IMR-90 (cell line): ENCODE measurements at regions not wholly inside any gene's neighbourhood (a gene's known extent, or its start where the extent isn't known, plus 50 kb on each side); places are given as distances from the start of the nearest gene placed in this dataset.

Experiments
- ATAC-seq: fragments of 200-7000 bp; cut with Tn5 transposase; 2 replicates; pipeline ENCODE4 v1.9.1; 2020; ENCODE audit warnings: low read depth, mild to moderate bottlenecking, moderate library complexity
- BruUV-seq: library from RNA; stranded (reverse); fragments of 400-500 nt; replicated peaks from 2 replicates; lab custom pipeline; 2021; lab: Mats Ljungman, UMichigan
- CTCF ChIA-PET: fragments of 300-600 bp; formaldehyde crosslinking; extraction: SDS; loops from one replicate; lab custom pipeline; 2021; ENCODE audit warnings: antibody characterized with exemption; lab: Yijun Ruan, JAX
- POLR2A ChIA-PET: fragments of 300-600 bp; sonication (Branson Sonifier 250); formaldehyde crosslinking; loops from one replicate; lab custom pipeline; 2022; ENCODE audit warnings: antibody characterized with exemption; ENCODE audit not compliant: unreplicated experiment; lab: Charles Lee
- DNase-seq: peaks from one replicate; pipeline ENCODE4 v3.0.0; 2013
- H2AFZ ChIP-seq: replicated peaks from 2 replicates; pipeline ENCODE3; 2013; ENCODE audit warnings: low read length, mild to moderate bottlenecking; ENCODE audit not compliant: poor library complexity
- H2AK5ac ChIP-seq: 2 replicates; pipeline ENCODE4 v1.6.1; 2013; ENCODE audit warnings: low read depth, low read length, inconsistent platforms
- H2AK9ac ChIP-seq: replicated peaks from 2 replicates; pipeline ENCODE3; 2013; ENCODE audit warnings: mild to moderate bottlenecking, low read depth, low read length, moderate library complexity; ENCODE audit not compliant: poor library complexity
- H2BK120ac ChIP-seq: 2 replicates; pipeline ENCODE4 v1.6.1; 2013; ENCODE audit warnings: low read depth, low read length, inconsistent platforms
- H2BK15ac ChIP-seq: 3 replicates; pipeline ENCODE4 v1.6.1; 2013; ENCODE audit warnings: low read depth, low read length, inconsistent platforms
- H2BK20ac ChIP-seq: 2 replicates; pipeline ENCODE4 v1.6.1; 2013; ENCODE audit warnings: low read depth, mild to moderate bottlenecking, inconsistent platforms, low read length, moderate library complexity
- H2BK5ac ChIP-seq: 2 replicates; pipeline ENCODE4 v1.6.1; 2013; ENCODE audit warnings: mild to moderate bottlenecking, low read depth, low read length, inconsistent platforms; ENCODE audit not compliant: poor library complexity, severe bottlenecking
- H3K14ac ChIP-seq: replicated peaks from 2 replicates; pipeline ENCODE4 v1.6.1; 2013; ENCODE audit warnings: low read depth, low read length, inconsistent platforms
- H3K18ac ChIP-seq: 2 replicates; pipeline ENCODE4 v1.6.1; 2013; ENCODE audit warnings: low read depth, low read length, control low read depth
- H3K23ac ChIP-seq: 2 replicates; pipeline ENCODE4 v1.6.1; 2013; ENCODE audit warnings: low read depth, low read length, inconsistent platforms
- H3K27ac ChIP-seq: 2 replicates; pipeline ENCODE4 v1.5.1; 2013; ENCODE audit warnings: mild to moderate bottlenecking, control low read depth, low read length; ENCODE audit not compliant: insufficient read depth
- H3K27me3 ChIP-seq: 2 replicates; pipeline ENCODE4 v1.6.1; 2013; ENCODE audit warnings: low read length; ENCODE audit not compliant: control insufficient read depth, insufficient read depth
- H3K36me3 ChIP-seq: 2 replicates; pipeline ENCODE4 v1.6.1; 2013; ENCODE audit warnings: low read length, mixed read lengths; ENCODE audit not compliant: control insufficient read depth, insufficient read depth
- H3K4ac ChIP-seq: 2 replicates; pipeline ENCODE4 v1.6.1; 2013; ENCODE audit warnings: low read depth, low read length, inconsistent platforms
- H3K4me1 ChIP-seq: 2 replicates; pipeline ENCODE4 v1.6.1; 2013; ENCODE audit warnings: low read length, mixed read lengths; ENCODE audit not compliant: control insufficient read depth, insufficient read depth
- H3K4me2 ChIP-seq: 2 replicates; pipeline ENCODE4 v1.6.1; 2013; ENCODE audit warnings: low read depth, mild to moderate bottlenecking, control low read depth, low read length, moderate library complexity
- H3K4me3 ChIP-seq: 2 replicates; pipeline ENCODE4 v1.5.1; 2013; ENCODE audit warnings: low read depth, mild to moderate bottlenecking, control low read depth, low read length, moderate library complexity; ENCODE audit not compliant: insufficient read depth
- H3K56ac ChIP-seq: 2 replicates; pipeline ENCODE4 v1.6.1; 2013; ENCODE audit warnings: low read length, inconsistent platforms; ENCODE audit not compliant: insufficient read depth; ENCODE audit errors: extremely low read depth
- H3K79me1 ChIP-seq, 2 experiments: 2 replicates each; pipeline ENCODE4 v1.6.1; 2013; ENCODE audit warnings: low read length in 2 of 2, inconsistent platforms in 1 of 2, low read depth in 1 of 2
- H3K9ac ChIP-seq: 2 replicates; pipeline ENCODE4 v1.6.1; 2013; ENCODE audit warnings: low read depth, low read length, control low read depth
- H3K9me1 ChIP-seq: 2 replicates; pipeline ENCODE4 v1.6.1; 2013; ENCODE audit warnings: low read length, inconsistent platforms; ENCODE audit not compliant: insufficient read depth
- H3K9me3 ChIP-seq: 2 replicates; pipeline ENCODE4 v1.6.1; 2013; ENCODE audit warnings: low read length; ENCODE audit not compliant: control insufficient read depth, insufficient read depth
- H4K20me1 ChIP-seq: 2 replicates; pipeline ENCODE4 v1.6.1; 2013; ENCODE audit warnings: low read length, inconsistent platforms; ENCODE audit not compliant: insufficient read depth
- H4K5ac ChIP-seq: 2 replicates; pipeline ENCODE4 v1.6.1; 2013; ENCODE audit warnings: mild to moderate bottlenecking, low read depth, low read length, control low read depth
- H4K8ac ChIP-seq, 2 experiments: 2 replicates each; pipeline ENCODE4 v1.6.1; 2013; ENCODE audit warnings: low read depth in 2 of 2, low read length in 2 of 2, control low read depth in 1 of 2, inconsistent platforms in 1 of 2
- H4K91ac ChIP-seq: 2 replicates; pipeline ENCODE4 v1.6.1; 2013; ENCODE audit warnings: low read depth, low read length, inconsistent platforms; ENCODE audit not compliant: insufficient read depth
- BHLHE40 ChIP-seq: fragments of 150-350 bp; IDR thresholded peaks from 2 replicates; pipeline ENCODE4 v1.6.1; 2016; ENCODE audit warnings: mild to moderate bottlenecking, low read depth, low read length
- POLR2A ChIP-seq: IDR thresholded peaks from 2 replicates; pipeline ENCODE4 v1.6.1; 2012; ENCODE audit warnings: mild to moderate bottlenecking, low read depth, low read length
- RFX5 ChIP-seq: IDR thresholded peaks from 2 replicates; pipeline ENCODE4 v1.8.0; 2012; ENCODE audit warnings: low read depth, mild to moderate bottlenecking, low read length, moderate library complexity
- WGBS, 2 experiments: methylation state at CpG; one replicate each; pipeline versions ENCODE4 v1.1.5 to v1.1.7; 2013; ENCODE audit warnings: missing lambda C conversion rate in 2 of 2; ENCODE audit not compliant: insufficient read length in 1 of 2; ENCODE audit errors: extremely low coverage in 2 of 2; 5-methylcytosine and 5-hydroxymethylcytosine counted together
- dilution Hi-C: fragments of 300-500 bp; cut with HindIII; formaldehyde crosslinking; loops from one replicate; pipeline ENCODE4 v1.14.3; 2018; ENCODE audit warnings: low sequenced_read_pairs; ENCODE audit not compliant: unreplicated experiment
- in situ Hi-C: fragments of 300-500 bp; cut with MboI; formaldehyde crosslinking; loops from 3 replicates; pipeline ENCODE4 v1.14.3; 2019; ENCODE audit warnings: low sequenced_read_pairs, inconsistent platforms, mixed read lengths
- intact Hi-C: fragments of 100-400 bp; cut with micrococcal nuclease; formaldehyde crosslinking; loops from 2 replicates; pipeline ENCODE4 v1.10.0; 2022
- TF ChIP-seq, protein P1 (sequence below): fragments of 150-350 bp; IDR thresholded peaks from 2 replicates; pipeline ENCODE4 v1.6.1; 2017; ENCODE audit warnings: mild to moderate bottlenecking, antibody characterized with exemption, low read length, low read depth
- TF ChIP-seq, protein P2 (sequence below): conservative IDR thresholded peaks from 2 replicates; pipeline ENCODE4 v1.5.1; 2012; ENCODE audit warnings: mild to moderate bottlenecking, low read depth, low read length, improper control_type of control experiment

DNA sequence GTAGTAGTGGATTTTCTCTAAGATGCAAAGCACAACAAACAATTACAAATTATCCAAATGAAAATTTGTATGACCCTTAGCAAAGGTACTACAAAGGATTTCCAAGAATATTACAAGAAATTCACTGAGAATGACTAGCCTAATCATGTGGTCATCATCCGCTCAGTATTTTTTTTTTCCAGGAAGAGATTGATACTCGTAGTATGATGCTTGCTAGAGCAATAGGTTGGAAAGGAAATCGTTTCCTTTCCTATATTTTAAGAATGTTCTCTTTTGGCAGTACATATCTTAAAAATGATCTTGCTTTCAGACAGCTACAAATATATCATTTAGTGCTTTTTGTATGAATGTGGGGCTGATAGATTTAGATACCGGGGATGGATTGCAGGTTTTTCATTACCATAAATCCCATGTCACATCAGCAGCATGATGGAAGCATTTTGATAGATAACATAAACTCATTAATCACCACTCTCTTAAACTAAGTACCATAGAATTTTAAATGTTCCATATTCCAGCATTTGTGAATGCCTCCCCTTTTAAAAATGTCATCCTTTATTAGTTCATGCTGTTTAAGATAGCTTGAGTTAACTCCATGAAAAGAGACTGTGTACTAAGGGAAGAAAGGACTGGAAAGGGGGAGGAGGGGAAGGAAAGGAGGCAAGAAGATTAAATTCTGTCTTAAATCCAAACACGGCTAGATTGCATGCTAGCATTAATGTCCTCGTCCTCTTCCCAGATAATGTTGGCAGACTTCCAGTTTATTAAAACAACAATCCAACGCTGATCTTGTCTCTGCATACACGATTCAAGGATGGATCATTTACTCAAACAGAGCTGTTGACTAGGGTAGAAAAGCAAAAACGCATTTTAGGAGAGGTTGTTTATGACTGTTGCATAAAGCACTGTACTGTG lies 311.7 kb upstream of the ZNF608 start:
- no peak overlapping the region for H4K5ac ChIP-seq
- no peak overlapping the region for H3K4ac ChIP-seq
- H3K79me1 ChIP-seq: no peaks in the 10 kb centered on the region
- H3K4me1 ChIP-seq: peaks cover 2% of the 10 kb centered on the region
- peak; percentile 56 for ATAC-seq
- no peak overlapping the region for H3K56ac ChIP-seq
- H2AK5ac ChIP-seq: no peak overlapping the region
- CTCF ChIA-PET: no interaction called here
- H2AFZ ChIP-seq: no peak overlapping the region
- no peak overlapping the region for H2BK20ac ChIP-seq
- 20% methylated on average over 1 of the region's 9 CpGs; no CpG with 5 or more reads in 1 of the 2 experiments for WGBS, 2 experiments
- no peak overlapping the region for H4K91ac ChIP-seq
- in situ Hi-C loops: no loop called here
- DNase-seq: peak; percentile 69
- H4K8ac ChIP-seq: no peak overlapping the region
- peak overlapping the region; percentile 5; the same call in 1 of the 2 replicates for H3K4me3 ChIP-seq
- no peak overlapping the region for H2BK120ac ChIP-seq
- 0 out of 2 replicates have a peak overlapping the region, but pooled peaks have one; percentile 3 for H3K23ac ChIP-seq
- H2BK15ac ChIP-seq: no peak overlapping the region
- peak overlapping the region; percentile 85; the same call in 1 of the 2 replicates for H3K18ac ChIP-seq
- H3K9ac ChIP-seq: no peak overlapping the region
- no peaks in the 10 kb centered on the region for H3K9me1 ChIP-seq
- H3K36me3 ChIP-seq: no peaks in the 10 kb centered on the region
- TF ChIP-seq POLR2A (no peak), BHLHE40 (no peak), RFX5 (no peak)
- TF ChIP-seq, protein P1, sequence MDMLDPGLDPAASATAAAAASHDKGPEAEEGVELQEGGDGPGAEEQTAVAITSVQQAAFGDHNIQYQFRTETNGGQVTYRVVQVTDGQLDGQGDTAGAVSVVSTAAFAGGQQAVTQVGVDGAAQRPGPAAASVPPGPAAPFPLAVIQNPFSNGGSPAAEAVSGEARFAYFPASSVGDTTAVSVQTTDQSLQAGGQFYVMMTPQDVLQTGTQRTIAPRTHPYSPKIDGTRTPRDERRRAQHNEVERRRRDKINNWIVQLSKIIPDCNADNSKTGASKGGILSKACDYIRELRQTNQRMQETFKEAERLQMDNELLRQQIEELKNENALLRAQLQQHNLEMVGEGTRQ: no peak
- TF ChIP-seq, protein P2, sequence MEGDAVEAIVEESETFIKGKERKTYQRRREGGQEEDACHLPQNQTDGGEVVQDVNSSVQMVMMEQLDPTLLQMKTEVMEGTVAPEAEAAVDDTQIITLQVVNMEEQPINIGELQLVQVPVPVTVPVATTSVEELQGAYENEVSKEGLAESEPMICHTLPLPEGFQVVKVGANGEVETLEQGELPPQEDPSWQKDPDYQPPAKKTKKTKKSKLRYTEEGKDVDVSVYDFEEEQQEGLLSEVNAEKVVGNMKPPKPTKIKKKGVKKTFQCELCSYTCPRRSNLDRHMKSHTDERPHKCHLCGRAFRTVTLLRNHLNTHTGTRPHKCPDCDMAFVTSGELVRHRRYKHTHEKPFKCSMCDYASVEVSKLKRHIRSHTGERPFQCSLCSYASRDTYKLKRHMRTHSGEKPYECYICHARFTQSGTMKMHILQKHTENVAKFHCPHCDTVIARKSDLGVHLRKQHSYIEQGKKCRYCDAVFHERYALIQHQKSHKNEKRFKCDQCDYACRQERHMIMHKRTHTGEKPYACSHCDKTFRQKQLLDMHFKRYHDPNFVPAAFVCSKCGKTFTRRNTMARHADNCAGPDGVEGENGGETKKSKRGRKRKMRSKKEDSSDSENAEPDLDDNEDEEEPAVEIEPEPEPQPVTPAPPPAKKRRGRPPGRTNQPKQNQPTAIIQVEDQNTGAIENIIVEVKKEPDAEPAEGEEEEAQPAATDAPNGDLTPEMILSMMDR: no peak
- H3K9me3 ChIP-seq: no peaks in the 10 kb centered on the region
- no peak overlapping the region for H3K14ac ChIP-seq
- H2BK5ac ChIP-seq: no peak overlapping the region
- no peaks in the 10 kb centered on the region for H3K27me3 ChIP-seq
- H3K27ac ChIP-seq: peak overlapping the region; percentile 33; the same call in 1 of the 2 replicates
- intact Hi-C loops: no loop called here
- no peaks in the 10 kb centered on the region for H4K20me1 ChIP-seq
- BruUV-seq: no TSS peak
- H2AK9ac ChIP-seq: no peak overlapping the region
- POLR2A ChIA-PET: no interaction called here
- dilution Hi-C loops: no loop called here
- peak overlapping the region; percentile 63 for H3K4me2 ChIP-seq
